Astrocyte of the cerebellum (primary cell): ENCODE measurements at regions not wholly inside any gene's neighbourhood (a gene's known extent, or its start where the extent isn't known, plus 50 kb on each side); places are given as distances from the start of the nearest gene placed in this dataset.

ENCODE experiments used
- DNase-seq: peaks from one replicate; pipeline ENCODE4 v3.0.0-alpha.2; 2011; ENCODE audit warnings: low read depth
- H3K4me3 ChIP-seq: 2 replicates; pipeline ENCODE4 v1.5.1; 2011; ENCODE audit warnings: mild to moderate bottlenecking, low read depth, low read length, moderate library complexity
- CTCF ChIP-seq: IDR thresholded peaks from 2 replicates; pipeline ENCODE4 v1.5.1; 2012; ENCODE audit warnings: low read length, low read depth, moderate library complexity, mild to moderate bottlenecking; ENCODE audit errors: missing control alignments
- in situ Hi-C: cut with HindIII; loops from 2 replicates; pipeline ENCODE4 v1.10.0; 2017; ENCODE audit warnings: low sequenced_read_pairs

- TF ChIP-seq CTCF: no peak
These were observed 74.4 kb upstream of the MAP1LC3B2 start for GRCh38 chr12:116484807-116485206.

GRCh38 chr12:116489116-116489515 is 70.1 kb upstream of the MAP1LC3B2 start:
- TF ChIP-seq CTCF: no peak
- H3K4me3 ChIP-seq: no peak overlapping the region
- DNase-seq: no peak
- in situ Hi-C loops: no loop called here

More at GRCh38 chr12:116484807-116485206, 74.4 kb upstream of the MAP1LC3B2 start:
- DNase-seq: no peak
- no peak overlapping the region for H3K4me3 ChIP-seq
- in situ Hi-C loops: no loop called here

- H3K4me3 ChIP-seq: no peak overlapping the region
- TF ChIP-seq CTCF: no peak
- DNase-seq: no peak
- in situ Hi-C loops: no loop called here
These were observed 68.7 kb upstream of the MAP1LC3B2 start for GRCh38 chr12:116490471-116490870.

- in situ Hi-C loops: no loop called here
- TF ChIP-seq CTCF: no peak
- no peak overlapping the region for H3K4me3 ChIP-seq
- peak; percentile 5 for DNase-seq
These were observed 66.4 kb upstream of the MAP1LC3B2 start for GRCh38 chr12:116492703-116493324.

GRCh38 chr12:116495260-116495659 is 63.9 kb upstream of the MAP1LC3B2 start:
- in situ Hi-C loops: no loop called here
- no peak overlapping the region for H3K4me3 ChIP-seq
- DNase-seq: peak; percentile 45
- no peak for TF ChIP-seq CTCF

GRCh38 chr12:116497051-116497591 is 62.1 kb upstream of the MAP1LC3B2 start:
- H3K4me3 ChIP-seq: no peak overlapping the region
- TF ChIP-seq CTCF: no peak
- DNase-seq: no peak
- in situ Hi-C loops: no loop called here

GRCh38 chr12:116498471-116498870 is 60.7 kb upstream of the MAP1LC3B2 start:
- no peak for DNase-seq
- in situ Hi-C loops: no loop called here
- no peak for TF ChIP-seq CTCF
- no peak overlapping the region for H3K4me3 ChIP-seq
